Stimulated activated memory B cell treated with anti-CD40 and anti-IgM and Interleukin-4, amounts not matched to agents 10 μg/mL and 1 μg/mL and 100 μg/mL, for 72 hours (primary cell): ENCODE measurements at regions not wholly inside any gene's neighbourhood (a gene's known extent, or its start where the extent isn't known, plus 50 kb on each side); places are given as distances from the start of the nearest gene placed in this dataset.
"Not testable (repeated sequence)": the region's sequence is repeated elsewhere in the genome, so short reads cannot be mapped to it uniquely, and the experiment has no call there.

Experiments
- ATAC-seq: fragments of 150-1000 bp; cut with Tn5 transposase; 2 replicates; pipeline ENCODE4 v1.10.0; 2021
- H3K27ac Mint-ChIP-seq: one replicate; pipeline ENCODE4 v1.8.0; 2022; ENCODE audit warnings: mild to moderate bottlenecking, mixed read lengths
- H3K27me3 Mint-ChIP-seq: one replicate; pipeline ENCODE4 v1.8.0; 2022; ENCODE audit warnings: mixed read lengths
- H3K36me3 Mint-ChIP-seq: one replicate; pipeline ENCODE4 v1.8.0; 2022; ENCODE audit warnings: mixed read lengths
- H3K4me1 Mint-ChIP-seq: one replicate; pipeline ENCODE4 v1.8.0; 2022; ENCODE audit warnings: mixed read lengths
- H3K4me3 Mint-ChIP-seq: one replicate; pipeline ENCODE4 v1.8.0; 2022; ENCODE audit warnings: mild to moderate bottlenecking, moderate library complexity, mixed read lengths
- H3K9me3 Mint-ChIP-seq: one replicate; pipeline ENCODE4 v1.8.0; 2022; ENCODE audit warnings: mixed read lengths

DNA sequence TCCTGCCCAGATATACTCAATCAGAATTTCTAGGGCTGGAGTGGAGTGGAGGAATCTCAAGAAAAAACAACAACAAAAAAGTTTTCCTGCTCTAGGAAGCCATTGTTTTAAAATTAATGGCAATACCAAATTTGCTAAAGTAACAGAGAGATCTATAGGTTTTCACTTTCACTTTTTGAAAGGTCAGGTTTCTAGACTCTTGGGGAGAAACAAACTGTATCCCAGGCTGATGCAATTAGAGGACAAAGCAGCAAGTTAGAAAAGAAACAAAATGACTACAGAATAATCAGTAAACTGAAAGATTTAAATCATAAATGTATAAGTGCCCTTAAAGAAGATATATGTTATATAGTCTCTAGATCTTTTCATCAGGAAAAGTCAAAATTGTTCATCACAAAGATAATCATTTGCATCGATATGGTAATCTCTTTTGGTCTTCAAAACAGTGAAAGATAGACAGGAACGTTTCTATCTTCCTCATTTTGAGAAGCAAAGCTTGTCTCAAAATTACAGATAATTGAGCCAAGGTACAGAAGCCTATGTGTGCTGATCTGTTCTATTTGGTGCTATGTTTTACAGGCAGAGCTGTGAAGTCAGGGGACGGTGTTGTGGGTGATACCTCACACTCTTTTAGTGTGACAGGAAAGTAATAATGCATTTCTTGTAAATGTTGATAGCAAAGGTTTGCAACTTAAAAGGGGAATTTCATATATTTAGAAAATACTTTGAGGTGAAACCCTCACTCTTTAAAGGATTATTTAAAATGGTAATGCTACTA, 1746.6 kb upstream of the C9orf72 start:
- no peak overlapping the region for H3K4me3 Mint-ChIP-seq
- H3K27ac Mint-ChIP-seq = no peak overlapping the region
- no peaks in the 10 kb centered on the region for H3K9me3 Mint-ChIP-seq
- no peaks in the 10 kb centered on the region for H3K4me1 Mint-ChIP-seq
- no peaks in the 10 kb centered on the region for H3K36me3 Mint-ChIP-seq
- no peak for ATAC-seq
- H3K27me3 Mint-ChIP-seq = no peaks in the 10 kb centered on the region

- Mint-ChIP-seq H3K4me1 (no peaks in the 10 kb centered on the region), H3K27ac (no peak overlapping the region), H3K36me3 (no peaks in the 10 kb centered on the region), H3K4me3 (no peak overlapping the region), H3K27me3 (no peaks in the 10 kb centered on the region), H3K9me3 (no peaks in the 10 kb centered on the region)
- ATAC-seq = no peak
Measured at GRCh38 chr9:29322240-29322639, 1749.0 kb upstream of the C9orf72 start.

GRCh38 chr9:29325894-29326293, 1752.6 kb upstream of the C9orf72 start:
- H3K4me1 Mint-ChIP-seq = no peaks in the 10 kb centered on the region
- no peak overlapping the region for H3K27ac Mint-ChIP-seq
- no peak overlapping the region for H3K4me3 Mint-ChIP-seq
- peaks cover 3% of the 10 kb centered on the region for H3K9me3 Mint-ChIP-seq
- H3K36me3 Mint-ChIP-seq = no peaks in the 10 kb centered on the region
- H3K27me3 Mint-ChIP-seq = no peaks in the 10 kb centered on the region
- no peak for ATAC-seq

DNA sequence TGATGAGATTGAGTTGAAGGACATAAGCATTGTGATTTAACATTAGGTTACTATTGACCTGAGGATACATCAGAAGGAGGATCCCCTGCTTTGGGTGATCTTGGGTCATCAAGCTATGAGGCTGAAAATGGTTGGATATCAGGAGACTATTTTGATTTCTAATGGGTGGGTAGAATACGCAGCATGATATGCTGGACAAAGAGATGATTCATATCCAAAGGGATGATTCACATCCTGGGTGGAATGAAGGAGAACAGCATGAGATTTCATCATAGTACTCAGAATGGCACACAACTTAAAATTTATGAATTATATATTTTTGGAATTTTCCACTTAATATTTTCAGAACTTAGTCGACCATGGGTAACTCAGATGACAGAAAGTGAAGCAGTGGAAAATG, 1759.5 kb upstream of the C9orf72 start:
- no peak overlapping the region for H3K4me3 Mint-ChIP-seq
- no peaks in the 10 kb centered on the region for H3K27me3 Mint-ChIP-seq
- ATAC-seq = no peak
- H3K4me1 Mint-ChIP-seq = no peaks in the 10 kb centered on the region
- no peaks in the 10 kb centered on the region for H3K36me3 Mint-ChIP-seq
- H3K9me3 Mint-ChIP-seq = peaks cover 3% of the 10 kb centered on the region
- no peak overlapping the region for H3K27ac Mint-ChIP-seq

GRCh38 chr9:29336281-29336680, 1763.0 kb upstream of the C9orf72 start:
- H3K4me3 Mint-ChIP-seq = no peak overlapping the region
- no peaks in the 10 kb centered on the region for H3K9me3 Mint-ChIP-seq

GRCh38 chr9:29339387-29339786, 1766.1 kb upstream of the C9orf72 start:
- Mint-ChIP-seq H3K27ac (no peak overlapping the region), H3K4me3 (no peak overlapping the region), H3K36me3 (no peaks in the 10 kb centered on the region), H3K9me3 (peaks cover 4% of the 10 kb centered on the region), H3K4me1 (no peaks in the 10 kb centered on the region), H3K27me3 (no peaks in the 10 kb centered on the region)
- no peak for ATAC-seq

More at GRCh38 chr9:29336281-29336680, 1763.0 kb upstream of the C9orf72 start:
- H3K27me3 Mint-ChIP-seq = no peaks in the 10 kb centered on the region
- no peak overlapping the region for H3K27ac Mint-ChIP-seq
- H3K36me3 Mint-ChIP-seq = no peaks in the 10 kb centered on the region
- H3K4me1 Mint-ChIP-seq = no peaks in the 10 kb centered on the region
- no peak for ATAC-seq

DNA sequence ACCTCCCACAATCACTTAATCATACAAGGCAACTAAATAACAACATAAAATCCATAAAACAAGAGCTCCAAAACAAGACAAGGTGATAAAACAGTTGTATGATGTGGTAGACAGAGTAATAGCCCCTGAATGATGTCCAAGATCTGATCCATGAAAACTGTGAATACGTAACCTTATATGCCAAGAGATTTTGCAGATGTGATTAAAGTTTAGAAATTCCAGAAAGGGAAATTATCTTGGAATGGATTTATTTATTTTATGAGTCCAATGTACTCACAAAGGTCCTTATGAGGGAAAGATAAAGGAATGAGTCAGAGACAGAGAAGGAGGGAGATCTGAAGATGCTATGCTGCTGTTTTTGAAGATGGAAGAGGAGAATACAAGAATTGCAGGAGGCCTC, 1775.7 kb upstream of the C9orf72 start:
- no peak for ATAC-seq
- Mint-ChIP-seq H3K27ac (no peak overlapping the region), H3K27me3 (no peaks in the 10 kb centered on the region), H3K36me3 (no peaks in the 10 kb centered on the region), H3K4me3 (no peak overlapping the region), H3K9me3 (peaks cover 2% of the 10 kb centered on the region), H3K4me1 (no peaks in the 10 kb centered on the region)

- Mint-ChIP-seq H3K4me3 (no peak overlapping the region), H3K4me1 (no peaks in the 10 kb centered on the region), H3K36me3 (no peaks in the 10 kb centered on the region), H3K27me3 (no peaks in the 10 kb centered on the region), H3K9me3 (peaks cover 16% of the 10 kb centered on the region), H3K27ac (no peak overlapping the region)
- ATAC-seq = no peak
Measured at GRCh38 chr9:29389421-29389820, 1816.1 kb upstream of the C9orf72 start.

DNA sequence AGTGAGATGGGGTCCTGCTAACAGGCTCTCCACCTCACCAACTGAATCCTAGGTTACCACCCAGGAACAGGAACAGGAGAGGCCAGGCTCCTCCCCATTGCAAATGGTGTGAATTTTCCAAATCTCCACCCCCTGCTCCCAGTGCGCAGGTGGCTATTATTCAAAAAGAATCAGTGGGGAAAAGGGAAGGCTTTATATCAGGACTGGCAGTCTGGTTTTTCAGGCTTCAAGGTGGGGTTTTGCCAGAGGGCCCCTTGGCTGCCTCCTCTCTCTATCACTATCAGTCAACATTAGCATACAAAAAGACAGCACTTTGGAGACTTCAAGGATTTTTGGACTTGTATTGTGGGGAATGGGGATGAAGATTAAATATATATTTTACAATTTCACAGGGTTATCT, 1817.6 kb upstream of the C9orf72 start:
- no peak for ATAC-seq
- Mint-ChIP-seq H3K4me3 (no peak overlapping the region), H3K9me3 (peaks cover 9% of the 10 kb centered on the region), H3K27ac (no peak overlapping the region), H3K4me1 (no peaks in the 10 kb centered on the region), H3K36me3 (no peaks in the 10 kb centered on the region), H3K27me3 (no peaks in the 10 kb centered on the region)

DNA sequence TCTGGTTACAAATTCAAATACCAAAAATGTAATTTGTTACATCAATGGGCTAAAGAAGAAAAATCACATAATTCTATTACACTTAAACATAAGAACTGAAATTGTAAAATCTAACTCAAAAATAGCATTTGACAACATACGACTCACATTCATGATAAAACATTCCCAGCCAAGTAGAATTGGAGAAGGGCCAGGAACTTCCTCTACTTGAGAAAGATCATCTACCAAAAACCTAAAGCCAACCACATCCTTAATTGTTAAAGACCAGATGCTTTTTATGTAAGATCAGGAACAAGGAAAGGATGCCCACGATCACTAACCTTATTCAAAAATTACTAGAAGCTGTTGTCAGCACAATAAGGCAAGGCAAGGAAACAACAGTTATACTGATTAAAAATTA, 1819.8 kb upstream of the C9orf72 start:
- Mint-ChIP-seq H3K4me1 (no peaks in the 10 kb centered on the region), H3K27me3 (no peaks in the 10 kb centered on the region), H3K4me3 (no peak overlapping the region), H3K27ac (no peak overlapping the region), H3K36me3 (no peaks in the 10 kb centered on the region), H3K9me3 (peaks cover 9% of the 10 kb centered on the region)
- no peak for ATAC-seq

DNA sequence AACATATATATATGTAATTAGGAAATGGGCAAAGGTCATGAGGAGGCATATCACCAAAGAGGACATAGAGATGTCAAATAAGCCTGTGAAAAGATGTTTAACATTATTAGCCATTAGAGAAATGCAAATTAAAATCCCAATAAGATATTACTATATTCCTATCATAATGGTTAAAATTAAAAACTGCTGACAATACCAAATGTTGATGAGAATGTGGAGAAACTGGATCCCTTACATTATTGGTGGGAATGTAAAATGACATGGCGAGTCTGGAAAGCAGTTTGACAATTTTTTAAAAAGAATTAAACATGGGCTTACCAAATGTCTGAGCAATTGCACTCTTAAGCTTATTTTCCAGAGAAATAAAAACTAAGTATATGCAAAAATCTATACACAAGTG, 1821.6 kb upstream of the C9orf72 start:
- Mint-ChIP-seq H3K9me3 (peaks cover 5% of the 10 kb centered on the region), H3K4me3 (no peak overlapping the region), H3K36me3 (no peaks in the 10 kb centered on the region), H3K4me1 (no peaks in the 10 kb centered on the region), H3K27ac (no peak overlapping the region), H3K27me3 (no peaks in the 10 kb centered on the region)
- no peak for ATAC-seq

DNA sequence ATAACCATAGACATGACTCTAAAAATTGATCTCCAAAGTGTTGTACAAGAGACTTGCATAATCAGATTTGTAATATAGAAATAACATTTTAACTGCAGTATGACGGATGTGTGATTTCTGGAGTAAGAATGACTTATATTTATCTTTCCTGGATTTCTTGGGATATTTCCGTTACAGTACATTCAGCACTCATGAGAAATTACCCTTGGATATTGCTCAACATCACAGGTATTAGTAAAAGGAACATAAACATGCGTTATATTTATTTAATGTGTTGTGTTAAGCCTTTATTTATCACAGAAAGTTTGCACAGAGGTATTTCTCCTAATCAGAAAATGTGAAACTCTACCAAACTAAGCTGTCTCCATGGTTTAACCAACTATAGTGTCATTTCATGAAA, 1823.9 kb upstream of the C9orf72 start:
- no peaks in the 10 kb centered on the region for H3K9me3 Mint-ChIP-seq
- no peak overlapping the region for H3K27ac Mint-ChIP-seq
- no peaks in the 10 kb centered on the region for H3K27me3 Mint-ChIP-seq
- no peak overlapping the region for H3K4me3 Mint-ChIP-seq
- H3K4me1 Mint-ChIP-seq = no peaks in the 10 kb centered on the region
- no peak for ATAC-seq
- H3K36me3 Mint-ChIP-seq = no peaks in the 10 kb centered on the region

GRCh38 chr9:29416204-29416603, 1842.9 kb upstream of the C9orf72 start:
- H3K4me1 Mint-ChIP-seq = no peaks in the 10 kb centered on the region
- H3K27me3 Mint-ChIP-seq = no peaks in the 10 kb centered on the region
- H3K27ac Mint-ChIP-seq = no peak overlapping the region
- H3K4me3 Mint-ChIP-seq = no peak overlapping the region
- no peaks in the 10 kb centered on the region for H3K36me3 Mint-ChIP-seq
- peaks cover 9% of the 10 kb centered on the region for H3K9me3 Mint-ChIP-seq
- ATAC-seq = no peak

DNA sequence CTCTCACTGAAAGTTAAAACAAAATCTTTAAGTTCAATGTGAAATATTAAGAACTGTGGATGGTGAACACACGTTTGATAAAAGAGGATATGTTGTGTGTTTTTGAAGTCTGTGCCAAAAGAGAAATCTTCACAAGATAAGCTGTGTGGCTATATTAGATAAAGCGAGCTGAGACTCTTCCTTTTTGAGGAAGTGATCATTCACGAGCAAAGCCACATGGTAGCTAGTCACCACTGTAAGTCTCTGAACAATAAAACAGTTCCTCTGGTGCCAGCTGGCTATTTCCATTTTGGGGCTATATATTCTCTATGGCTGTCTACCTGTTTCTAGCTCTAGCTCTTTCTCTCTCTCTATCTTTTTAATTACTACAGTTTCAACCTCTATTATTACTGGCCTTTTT, 1849.2 kb upstream of the C9orf72 start:
- no peak overlapping the region for H3K4me3 Mint-ChIP-seq

DNA sequence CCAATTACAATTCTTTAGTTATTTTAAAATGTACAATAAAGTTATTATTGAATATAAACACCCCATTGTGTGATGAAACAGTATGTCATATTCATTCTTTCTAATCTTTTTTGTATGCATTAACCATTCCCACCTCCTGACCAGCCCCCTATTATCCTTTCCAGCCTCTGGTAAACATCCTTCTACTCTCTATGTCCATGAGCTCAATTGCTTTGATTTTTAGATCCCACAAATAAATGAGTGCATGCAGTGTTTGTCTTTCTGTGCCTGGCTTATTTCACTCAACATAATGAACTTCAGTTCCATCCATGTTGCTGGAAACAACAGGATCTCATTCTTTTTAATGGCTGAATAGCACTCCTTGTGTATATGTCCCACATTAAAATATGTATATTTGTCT, 1858.9 kb upstream of the C9orf72 start:
- Mint-ChIP-seq H3K27me3 (no peaks in the 10 kb centered on the region), H3K9me3 (peaks cover 6% of the 10 kb centered on the region), H3K4me3 (no peak overlapping the region), H3K36me3 (no peaks in the 10 kb centered on the region), H3K27ac (no peak overlapping the region), H3K4me1 (no peaks in the 10 kb centered on the region)
- no peak for ATAC-seq

More for the DNA sequence above, 1849.2 kb upstream of the C9orf72 start:
- Mint-ChIP-seq H3K27me3 (no peaks in the 10 kb centered on the region), H3K9me3 (peaks cover 7% of the 10 kb centered on the region), H3K27ac (no peak overlapping the region), H3K36me3 (no peaks in the 10 kb centered on the region), H3K4me1 (no peaks in the 10 kb centered on the region)
- ATAC-seq = no peak

DNA sequence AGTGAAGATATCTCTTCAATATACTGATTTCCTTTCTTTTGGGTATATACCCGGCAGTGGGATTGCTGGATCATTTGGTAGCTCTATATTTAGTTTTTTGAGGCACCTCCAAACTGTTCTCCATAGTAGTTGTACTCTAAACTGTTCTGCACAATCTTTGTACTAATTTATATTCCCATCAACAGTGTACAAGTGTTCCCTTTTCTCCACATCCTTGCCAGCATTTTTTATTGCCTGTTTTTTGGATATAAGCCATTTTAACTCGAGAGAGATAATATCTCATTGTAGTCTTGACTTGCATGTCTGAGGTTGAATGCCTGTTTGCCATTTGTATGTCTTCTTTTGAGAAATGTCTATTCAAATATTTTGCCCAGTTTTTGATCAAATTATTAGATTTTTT, 1859.4 kb upstream of the C9orf72 start:
- not testable (repeated sequence) for H3K36me3 Mint-ChIP-seq

More for the DNA sequence above, 1859.4 kb upstream of the C9orf72 start:
- H3K4me3 Mint-ChIP-seq, H3K27me3 Mint-ChIP-seq, ATAC-seq, H3K9me3 Mint-ChIP-seq, H3K27ac Mint-ChIP-seq, H3K4me1 Mint-ChIP-seq: not testable (repeated sequence)
